BE2C (cell line): ENCODE measurements at regions not wholly inside any gene's neighbourhood (a gene's known extent, or its start where the extent isn't known, plus 50 kb on each side); places are given as distances from the start of the nearest gene placed in this dataset.

Experiments used
- DNase-seq: peaks from one replicate; pipeline ENCODE4 v3.0.0-alpha.2; 2020
- H3K27me3 ChIP-seq: fragments of 250-450 bp; sonication (Bioruptor Pico); 2 replicates; pipeline ENCODE4 v1.5.1; 2020; ENCODE audit warnings: mild to moderate bottlenecking
- H3K36me3 ChIP-seq: fragments of 250-450 bp; sonication (Bioruptor Pico); 2 replicates; pipeline ENCODE4 v1.5.1; 2020; ENCODE audit warnings: mild to moderate bottlenecking
- H3K4me1 ChIP-seq: fragments of 250-450 bp; sonication (Bioruptor Pico); 2 replicates; pipeline ENCODE4 v1.5.1; 2020
- H3K4me3 ChIP-seq: 2 replicates; pipeline ENCODE4 v1.5.1; 2011; ENCODE audit warnings: low read depth, low read length
- H3K9me3 ChIP-seq: fragments of 250-450 bp; sonication (Bioruptor Pico); 2 replicates; pipeline ENCODE4 v1.5.1; 2020
- TF ChIP-seq, protein P1 (sequence below): IDR thresholded peaks from 2 replicates; pipeline ENCODE4 v1.5.1; 2012; ENCODE audit warnings: mild to moderate bottlenecking, low read depth, low read length

DNA sequence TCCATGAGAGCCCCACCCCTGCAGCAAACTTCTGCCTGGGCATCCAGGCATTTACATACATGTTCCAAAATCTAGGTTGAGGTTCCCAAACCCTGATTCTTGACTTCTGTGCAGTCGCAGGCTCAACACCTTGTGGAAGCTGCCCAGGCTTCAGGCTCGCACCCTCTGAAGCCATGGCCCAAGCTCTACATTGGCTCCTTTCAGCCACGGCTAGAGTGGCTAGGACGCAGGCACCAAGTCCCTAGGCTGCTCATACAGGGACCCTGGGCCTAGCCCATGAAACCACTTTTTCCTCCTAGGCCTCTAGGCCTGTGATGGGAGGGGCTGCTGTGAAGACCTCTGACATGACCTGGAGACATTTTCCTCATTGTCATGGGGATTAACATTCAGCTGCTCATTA is 172.8 kb upstream of the SATB1 start:
- DNase-seq = no peak
- Histone ChIP-seq H3K4me3 (no peak overlapping the region), H3K9me3 (no peaks in the 10 kb centered on the region), H3K27me3 (no peaks in the 10 kb centered on the region), H3K4me1 (no peaks in the 10 kb centered on the region), H3K36me3 (no peaks in the 10 kb centered on the region)
- TF ChIP-seq, protein P1, sequence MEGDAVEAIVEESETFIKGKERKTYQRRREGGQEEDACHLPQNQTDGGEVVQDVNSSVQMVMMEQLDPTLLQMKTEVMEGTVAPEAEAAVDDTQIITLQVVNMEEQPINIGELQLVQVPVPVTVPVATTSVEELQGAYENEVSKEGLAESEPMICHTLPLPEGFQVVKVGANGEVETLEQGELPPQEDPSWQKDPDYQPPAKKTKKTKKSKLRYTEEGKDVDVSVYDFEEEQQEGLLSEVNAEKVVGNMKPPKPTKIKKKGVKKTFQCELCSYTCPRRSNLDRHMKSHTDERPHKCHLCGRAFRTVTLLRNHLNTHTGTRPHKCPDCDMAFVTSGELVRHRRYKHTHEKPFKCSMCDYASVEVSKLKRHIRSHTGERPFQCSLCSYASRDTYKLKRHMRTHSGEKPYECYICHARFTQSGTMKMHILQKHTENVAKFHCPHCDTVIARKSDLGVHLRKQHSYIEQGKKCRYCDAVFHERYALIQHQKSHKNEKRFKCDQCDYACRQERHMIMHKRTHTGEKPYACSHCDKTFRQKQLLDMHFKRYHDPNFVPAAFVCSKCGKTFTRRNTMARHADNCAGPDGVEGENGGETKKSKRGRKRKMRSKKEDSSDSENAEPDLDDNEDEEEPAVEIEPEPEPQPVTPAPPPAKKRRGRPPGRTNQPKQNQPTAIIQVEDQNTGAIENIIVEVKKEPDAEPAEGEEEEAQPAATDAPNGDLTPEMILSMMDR = no peak

DNA sequence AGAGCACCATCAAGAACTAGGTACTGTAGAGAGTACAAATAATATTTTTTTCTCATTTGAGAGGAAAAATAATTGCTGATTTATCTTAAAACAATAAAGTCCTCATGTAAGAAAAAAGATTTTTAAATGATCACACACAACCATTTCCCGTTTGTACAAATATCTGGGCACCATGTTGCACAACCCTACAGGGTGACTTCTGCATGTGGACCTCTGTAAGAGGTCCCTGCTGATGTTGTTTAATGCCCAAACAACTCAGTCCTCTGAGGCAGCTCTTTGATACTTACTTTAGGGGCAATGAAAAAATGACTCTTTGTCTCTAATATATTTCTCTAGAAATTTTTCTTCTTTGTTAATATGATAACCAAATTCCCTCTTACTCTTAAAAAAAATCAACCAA is 168.1 kb upstream of the SATB1 start:
- Histone ChIP-seq H3K27me3 (no peaks in the 10 kb centered on the region), H3K4me3 (no peak overlapping the region), H3K9me3 (no peaks in the 10 kb centered on the region), H3K36me3 (no peaks in the 10 kb centered on the region), H3K4me1 (no peaks in the 10 kb centered on the region)
- TF ChIP-seq, protein P1 = no peak
- DNase-seq = no peak

DNA sequence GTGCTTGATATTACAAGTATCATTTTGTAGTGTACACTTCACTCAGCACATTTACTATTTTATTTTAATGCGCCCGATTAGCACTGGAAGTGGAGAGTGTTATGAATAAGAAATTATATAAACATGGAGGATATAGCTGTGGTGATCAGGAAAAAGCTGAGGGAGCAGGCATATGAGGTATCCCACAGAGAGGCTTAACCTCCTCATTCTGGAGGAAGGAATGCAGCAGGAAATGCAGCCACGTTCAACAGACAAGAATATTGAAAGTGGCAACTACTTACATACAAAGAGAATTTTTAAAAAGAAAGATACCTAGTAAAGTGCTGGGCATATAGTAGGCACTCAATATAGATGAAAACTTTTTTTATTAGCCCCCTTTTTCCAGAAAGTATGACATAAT is 166.0 kb upstream of the SATB1 start:
- no peaks in the 10 kb centered on the region for H3K4me1 ChIP-seq
- H3K9me3 ChIP-seq = no peaks in the 10 kb centered on the region
- no peaks in the 10 kb centered on the region for H3K36me3 ChIP-seq
- H3K4me3 ChIP-seq = no peak overlapping the region
- H3K27me3 ChIP-seq = no peaks in the 10 kb centered on the region
- no peak for DNase-seq
- TF ChIP-seq, protein P1 = no peak

DNA sequence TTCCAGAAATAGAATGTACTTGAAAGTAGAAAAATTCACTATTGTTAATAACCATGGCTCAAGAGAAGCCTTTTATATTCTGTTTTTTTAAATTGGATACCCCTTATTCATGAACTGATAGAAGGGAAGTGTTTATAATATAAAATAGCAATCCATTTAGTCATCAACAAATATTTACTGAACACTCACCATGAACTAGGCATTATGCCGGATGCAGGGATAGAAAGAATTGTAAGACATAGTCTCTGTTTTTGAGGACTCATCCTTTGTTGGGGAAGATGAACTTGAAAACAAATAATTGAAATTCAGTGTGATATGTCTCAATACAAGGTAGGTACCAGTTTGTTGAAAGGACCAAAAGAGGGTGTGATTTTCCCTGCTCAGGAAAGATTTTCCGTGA is 160.9 kb upstream of the SATB1 start:
- H3K4me1 ChIP-seq = no peaks in the 10 kb centered on the region
- no peaks in the 10 kb centered on the region for H3K27me3 ChIP-seq
- no peaks in the 10 kb centered on the region for H3K9me3 ChIP-seq
- no peaks in the 10 kb centered on the region for H3K36me3 ChIP-seq
- TF ChIP-seq, protein P1 = no peak
- no peak for DNase-seq
- no peak overlapping the region for H3K4me3 ChIP-seq

DNA sequence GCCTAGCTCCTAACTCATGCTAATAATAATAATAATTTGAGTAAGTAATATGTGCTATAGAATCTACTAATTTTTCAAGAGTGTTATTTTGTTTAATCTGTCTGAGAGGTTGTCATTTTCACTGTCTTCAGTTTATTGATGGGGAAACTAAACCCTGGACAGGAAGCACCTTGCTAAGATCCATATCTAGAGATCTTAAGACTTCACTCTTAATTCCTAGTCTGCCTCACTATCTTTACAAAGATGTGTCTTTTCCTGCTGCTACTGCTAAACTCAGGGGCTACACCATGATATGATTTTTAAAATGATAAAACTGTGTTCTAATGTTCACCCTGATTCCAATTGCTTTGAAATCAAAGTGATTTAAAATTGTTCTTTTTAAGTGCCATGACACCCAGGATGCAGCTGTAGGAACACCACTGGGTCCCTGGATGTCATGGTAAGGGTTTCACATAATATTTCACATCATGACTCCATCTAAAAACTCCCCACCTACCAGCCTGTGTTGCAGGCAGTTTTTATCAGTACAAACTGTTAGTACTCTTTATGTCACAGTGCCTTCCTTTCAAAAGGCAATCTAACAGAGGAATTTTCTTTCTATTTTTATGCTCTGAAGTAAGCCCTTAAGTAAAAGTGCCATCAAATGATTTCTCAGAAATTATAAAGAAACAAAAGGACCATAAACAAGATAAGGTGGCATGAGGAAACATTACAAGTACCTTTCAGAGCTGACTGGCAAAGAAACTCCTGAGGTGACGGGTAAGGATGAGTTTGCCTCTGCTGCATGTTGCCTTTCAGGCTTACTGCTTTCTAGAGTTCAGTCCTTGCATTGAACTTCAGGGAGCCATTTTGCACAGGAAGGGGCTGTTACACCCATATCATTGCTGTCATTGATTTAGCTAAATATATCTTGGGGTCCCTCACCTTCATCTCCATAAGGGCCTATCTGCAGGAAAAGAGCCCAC is 160.1 kb upstream of the SATB1 start:
- DNase-seq = no peak
- TF ChIP-seq, protein P1 = no peak
- Histone ChIP-seq H3K36me3 (no peaks in the 10 kb centered on the region), H3K27me3 (no peaks in the 10 kb centered on the region), H3K4me3 (no peak overlapping the region), H3K9me3 (no peaks in the 10 kb centered on the region), H3K4me1 (no peaks in the 10 kb centered on the region)

DNA sequence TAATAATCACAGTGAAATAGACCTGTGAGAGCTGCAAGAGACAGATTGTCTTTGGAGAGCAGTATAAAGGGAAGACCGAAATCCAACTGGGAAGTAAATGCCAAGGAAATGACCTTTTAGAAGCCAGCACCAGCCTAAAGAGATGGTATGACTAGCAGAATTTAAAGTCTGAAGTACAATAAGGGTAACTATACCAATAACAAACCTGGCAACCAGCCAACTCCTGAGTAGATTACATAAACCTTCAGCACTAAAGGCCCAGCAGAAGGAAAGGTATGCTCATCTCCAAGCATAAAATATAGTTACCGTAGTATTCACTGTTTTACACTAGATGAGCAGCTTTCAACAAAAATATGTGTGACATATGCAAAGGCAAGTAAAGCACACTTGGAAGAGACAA is 155.1 kb upstream of the SATB1 start:
- no peak for DNase-seq
- no peaks in the 10 kb centered on the region for H3K36me3 ChIP-seq
- H3K4me3 ChIP-seq = no peak overlapping the region
- no peaks in the 10 kb centered on the region for H3K4me1 ChIP-seq
- H3K27me3 ChIP-seq = no peaks in the 10 kb centered on the region
- TF ChIP-seq, protein P1 = no peak
- no peaks in the 10 kb centered on the region for H3K9me3 ChIP-seq
